Mucosa of descending colon (tissue), 3 donors: ENCODE measurements at regions not wholly inside any gene's neighbourhood (a gene's known extent, or its start where the extent isn't known, plus 50 kb on each side); places are given as distances from the start of the nearest gene placed in this dataset.

ENCODE experiments used
- ATAC-seq: fragments of 200-7000 bp; cut with Tn5 transposase; one replicate; pipeline ENCODE4 v1.9.1; 2020; ENCODE audit warnings: mild to moderate bottlenecking, moderate library complexity
- DNase-seq, 3 donors: peaks; one replicate each; pipeline ENCODE4 v3.0.0-alpha.2; 2020
- H3K36me3 ChIP-seq: fragments of 200-600 bp; one replicate; pipeline ENCODE4 v1.8.0; 2021; ENCODE audit warnings: low read depth, mild to moderate bottlenecking
- H3K4me1 ChIP-seq: fragments of 200-600 bp; one replicate; pipeline ENCODE4 v1.8.0; 2021; ENCODE audit warnings: low read depth, mild to moderate bottlenecking
- H3K4me3 ChIP-seq: fragments of 200-600 bp; one replicate; pipeline ENCODE4 v1.8.0; 2021; ENCODE audit warnings: mild to moderate bottlenecking
- H3K9me3 ChIP-seq: fragments of 200-600 bp; one replicate; pipeline ENCODE4 v1.8.0; 2021; ENCODE audit warnings: mild to moderate bottlenecking
- intact Hi-C, 2 donors: fragments of 100-400 bp; cut with DNase I in 1 of 2; cut with micrococcal nuclease in 1 of 2; formaldehyde crosslinking; loops; one replicate each; pipeline versions ENCODE4 v1.11.0 to v1.11.1; 2022; cut with DNase I, micrococcal nuclease
- TF ChIP-seq, protein P1 (sequence below): fragments of 200-600 bp; IDR thresholded peaks from one replicate; pipeline ENCODE4 v1.8.0; 2022; ENCODE audit warnings: antibody characterized with exemption, mild to moderate bottlenecking
- donor health status: DM: no; HTN: no; CAD: no; lungs with moderate emphysema.
- donor health status: DM: no; HTN: no; CAD: no.
- donor health status: DM: no; HTN: yes; CAD: no.

DNA sequence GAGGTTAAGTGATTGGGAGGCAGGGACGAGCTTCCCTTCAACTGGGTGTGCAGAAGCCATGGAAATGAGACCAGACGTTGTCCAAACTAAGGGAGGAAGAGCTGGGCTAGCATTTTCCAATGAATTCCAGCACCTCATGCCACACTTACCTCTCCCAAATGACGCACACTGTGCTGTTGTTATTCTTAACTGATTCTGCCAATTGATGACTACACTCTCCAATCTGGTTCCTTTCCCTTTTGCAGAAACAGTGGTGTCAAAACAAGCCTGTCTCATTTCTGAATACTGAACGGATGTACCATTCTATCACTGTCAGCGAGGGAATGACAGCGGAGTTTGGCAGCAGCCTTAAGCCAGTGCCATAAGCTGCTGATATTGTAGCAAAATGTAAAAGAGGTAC, 380.5 kb upstream of the HNRNPA3 start:
- intact Hi-C loops = no loop called here
- TF ChIP-seq, protein P1, sequence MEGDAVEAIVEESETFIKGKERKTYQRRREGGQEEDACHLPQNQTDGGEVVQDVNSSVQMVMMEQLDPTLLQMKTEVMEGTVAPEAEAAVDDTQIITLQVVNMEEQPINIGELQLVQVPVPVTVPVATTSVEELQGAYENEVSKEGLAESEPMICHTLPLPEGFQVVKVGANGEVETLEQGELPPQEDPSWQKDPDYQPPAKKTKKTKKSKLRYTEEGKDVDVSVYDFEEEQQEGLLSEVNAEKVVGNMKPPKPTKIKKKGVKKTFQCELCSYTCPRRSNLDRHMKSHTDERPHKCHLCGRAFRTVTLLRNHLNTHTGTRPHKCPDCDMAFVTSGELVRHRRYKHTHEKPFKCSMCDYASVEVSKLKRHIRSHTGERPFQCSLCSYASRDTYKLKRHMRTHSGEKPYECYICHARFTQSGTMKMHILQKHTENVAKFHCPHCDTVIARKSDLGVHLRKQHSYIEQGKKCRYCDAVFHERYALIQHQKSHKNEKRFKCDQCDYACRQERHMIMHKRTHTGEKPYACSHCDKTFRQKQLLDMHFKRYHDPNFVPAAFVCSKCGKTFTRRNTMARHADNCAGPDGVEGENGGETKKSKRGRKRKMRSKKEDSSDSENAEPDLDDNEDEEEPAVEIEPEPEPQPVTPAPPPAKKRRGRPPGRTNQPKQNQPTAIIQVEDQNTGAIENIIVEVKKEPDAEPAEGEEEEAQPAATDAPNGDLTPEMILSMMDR = no peak
- no peaks in the 10 kb centered on the region for H3K9me3 ChIP-seq

DNA sequence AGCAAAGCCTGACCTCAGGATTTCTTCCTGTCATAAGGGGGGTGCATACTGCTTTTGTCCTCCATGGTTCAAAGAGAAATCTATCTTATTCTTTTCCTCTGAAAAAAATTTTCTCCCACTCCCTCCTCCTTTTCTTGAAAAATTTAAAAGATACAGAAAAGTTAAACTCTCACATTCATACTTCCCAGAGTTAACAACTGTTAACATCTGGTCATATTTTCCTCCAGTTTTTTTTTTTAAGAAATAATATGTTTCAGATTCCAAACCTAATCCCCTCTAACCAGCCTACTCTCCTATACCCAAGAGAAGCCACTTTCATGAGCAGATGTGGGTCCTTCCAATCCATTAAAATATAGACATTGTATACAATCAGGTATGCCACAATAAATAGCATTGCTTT, 378.9 kb upstream of the HNRNPA3 start:
- H3K9me3 ChIP-seq = no peaks in the 10 kb centered on the region
- TF ChIP-seq, protein P1 = no peak
- DNase-seq (no peak), ATAC-seq (no peak)
- intact Hi-C loops = no loop called here
- no peak overlapping the region for H3K4me3 ChIP-seq
- H3K36me3 ChIP-seq = no peaks in the 10 kb centered on the region
- H3K4me1 ChIP-seq = no peaks in the 10 kb centered on the region

More for the DNA sequence above, 380.5 kb upstream of the HNRNPA3 start:
- Histone ChIP-seq H3K4me3 (no peak overlapping the region), H3K36me3 (no peaks in the 10 kb centered on the region), H3K4me1 (no peaks in the 10 kb centered on the region)
- DNase-seq (no peak), ATAC-seq (no peak)

DNA sequence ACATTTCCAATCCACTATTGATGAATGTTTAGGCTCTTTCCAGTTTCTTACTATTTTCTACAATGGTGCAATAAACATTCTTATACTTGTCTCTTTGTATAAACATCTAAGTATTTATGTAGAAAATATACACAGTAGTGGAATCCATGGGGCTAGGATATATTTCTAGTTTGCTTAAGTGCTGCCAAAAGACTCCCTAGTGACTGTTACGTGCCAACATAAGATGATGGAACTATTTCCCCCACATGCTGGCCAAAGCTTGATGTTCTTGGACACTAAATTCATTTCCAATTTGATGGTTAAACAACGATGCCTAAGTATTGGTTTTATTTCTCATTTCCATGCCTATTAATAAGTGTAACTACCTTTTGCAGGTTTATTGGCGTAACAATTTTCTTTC, 378.4 kb upstream of the HNRNPA3 start:
- H3K36me3 ChIP-seq = no peaks in the 10 kb centered on the region
- no peak for ATAC-seq
- intact Hi-C loops = no loop called here
- no peak for DNase-seq
- no peaks in the 10 kb centered on the region for H3K9me3 ChIP-seq
- no peak overlapping the region for H3K4me3 ChIP-seq
- TF ChIP-seq, protein P1 = no peak
- no peaks in the 10 kb centered on the region for H3K4me1 ChIP-seq

DNA sequence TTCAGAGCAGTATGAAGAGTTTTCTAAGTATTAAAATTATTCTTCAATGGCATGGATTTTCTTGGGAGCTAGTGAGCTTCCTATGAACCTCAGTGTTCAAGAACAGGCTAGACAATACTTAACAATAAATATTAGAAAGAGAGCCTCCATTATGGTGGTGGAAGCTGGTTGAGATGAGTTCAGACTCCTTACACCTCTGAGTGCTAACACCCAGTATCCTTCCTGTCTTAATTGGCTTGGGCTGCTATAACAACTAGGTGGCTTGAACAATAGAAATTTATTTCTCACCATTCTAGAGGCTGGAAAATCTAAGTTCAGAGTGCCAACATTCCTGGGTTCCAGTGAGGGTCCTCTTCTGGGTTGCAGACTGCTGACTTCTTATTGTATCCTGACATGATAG, 369.4 kb upstream of the HNRNPA3 start:
- DNase-seq (no peak), ATAC-seq (no peak)
- intact Hi-C loops = no loop called here
- Histone ChIP-seq H3K4me3 (no peak overlapping the region), H3K9me3 (no peaks in the 10 kb centered on the region), H3K36me3 (no peaks in the 10 kb centered on the region), H3K4me1 (no peaks in the 10 kb centered on the region)
- TF ChIP-seq, protein P1 = no peak

DNA sequence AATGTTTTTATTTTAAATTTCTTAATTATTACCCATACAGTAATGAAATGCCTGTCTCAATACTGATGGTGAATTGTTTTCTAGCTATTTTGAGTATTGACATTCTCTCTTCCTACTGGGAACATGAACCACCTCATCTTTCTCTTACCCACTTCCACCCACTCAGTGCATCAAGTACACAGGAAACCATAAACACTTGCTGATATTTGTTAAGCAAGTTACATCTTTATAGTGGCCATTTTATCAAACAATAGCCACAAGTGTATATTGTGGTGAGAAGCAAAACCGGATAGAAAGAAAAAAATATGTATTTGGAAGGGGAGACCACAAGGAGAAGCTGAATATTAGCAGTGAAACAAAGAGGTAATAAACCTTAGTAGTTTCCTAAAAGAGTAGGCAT, 368.1 kb upstream of the HNRNPA3 start:
- ATAC-seq (no peak), DNase-seq (no peak)
- Histone ChIP-seq H3K36me3 (no peaks in the 10 kb centered on the region), H3K4me1 (no peaks in the 10 kb centered on the region), H3K9me3 (no peaks in the 10 kb centered on the region), H3K4me3 (no peak overlapping the region)
- intact Hi-C loops = no loop called here
- TF ChIP-seq, protein P1 = no peak

DNA sequence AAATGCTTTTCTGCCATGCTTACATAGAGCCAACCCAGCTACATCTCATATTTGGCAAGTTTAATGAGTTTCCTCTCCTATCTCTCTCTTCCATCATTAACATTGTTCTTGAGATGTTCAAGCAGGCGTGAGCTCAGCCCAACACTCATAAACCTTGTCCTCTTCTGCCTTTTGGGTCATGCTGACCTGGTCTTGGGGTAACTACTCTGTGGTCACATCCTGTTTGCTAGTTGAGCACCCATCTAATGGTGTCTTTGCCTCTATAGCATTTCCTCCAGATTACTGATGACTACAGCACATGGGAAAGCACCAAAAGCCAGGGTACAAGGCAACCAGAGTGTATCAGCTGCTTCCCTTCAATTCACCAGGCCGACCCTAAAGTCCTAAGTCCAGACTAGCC, 366.9 kb upstream of the HNRNPA3 start:
- DNase-seq = no peak
- TF ChIP-seq, protein P1 = no peak
- H3K4me3 ChIP-seq = no peak overlapping the region
- ATAC-seq = no peak
- intact Hi-C loops = no loop called here
- no peaks in the 10 kb centered on the region for H3K36me3 ChIP-seq
- H3K4me1 ChIP-seq = no peaks in the 10 kb centered on the region
- H3K9me3 ChIP-seq = no peaks in the 10 kb centered on the region
